ENCODE measurements at regions not wholly inside any gene's neighbourhood (a gene's known extent, or its start where the extent isn't known, plus 50 kb on each side); places are given as distances from the start of the nearest gene placed in this dataset.

GRCh38 chr9:129518074-129518473, 102.8 kb downstream of the C9orf50 start:
- Histone ChIP-seq H2BK120ac (ENCODE audit: low read depth, low read length) (no peak overlapping the region), H3K36me3 (ENCODE audit: control insufficient read depth, insufficient read depth, low read length) (no peaks in the 10 kb centered on the region), H3K9me3 (ENCODE audit: control insufficient read depth, insufficient read depth, low read length) (peaks cover 31% of the 10 kb centered on the region), H3K4me3 (ENCODE audit: insufficient read depth, low read depth, low read length) (no peak overlapping the region), H3K14ac (replicated peaks; ENCODE audit: low read depth, low read length) (no peak overlapping the region), H3K23ac (ENCODE audit: low read depth, low read length) (no peak overlapping the region), H4K20me1 (ENCODE audit: insufficient read depth, low read length) (no peaks in the 10 kb centered on the region), H2BK5ac (ENCODE audit: low read depth, low read length, poor library complexity, severe bottlenecking) (no peak overlapping the region), H3K56ac (ENCODE audit: extremely low read depth, insufficient read depth, low read length) (no peak overlapping the region), H4K8ac (ENCODE audit: low read depth in 2 of 2, low read length in 2 of 2) (no peak overlapping the region), H2BK15ac (ENCODE audit: low read depth, low read length) (no peak overlapping the region), H3K9ac (ENCODE audit: low read depth, low read length) (no peak overlapping the region), H4K5ac (ENCODE audit: low read depth, low read length) (no peak overlapping the region), H2AFZ (replicated peaks; ENCODE audit: low read length, poor library complexity) (no peak overlapping the region), H2BK20ac (ENCODE audit: low read depth, low read length) (no peak overlapping the region), H3K79me1 (ENCODE audit: low read depth in 1 of 2, low read length in 2 of 2) (no peaks in the 10 kb centered on the region), H3K27ac (ENCODE audit: insufficient read depth, low read length) (no peak overlapping the region), H2AK9ac (replicated peaks; ENCODE audit: low read depth, low read length, poor library complexity) (no peak overlapping the region), H3K27me3 (ENCODE audit: control insufficient read depth, insufficient read depth, low read length) (no peaks in the 10 kb centered on the region; the same call in 1 of the 2 replicates), H3K4me1 (ENCODE audit: control insufficient read depth, insufficient read depth, low read length) (no peaks in the 10 kb centered on the region), H3K4me2 (ENCODE audit: low read depth, low read length) (no peak overlapping the region), H3K4ac (ENCODE audit: low read depth, low read length) (no peak overlapping the region), H3K18ac (ENCODE audit: low read depth, low read length) (no peak overlapping the region), H3K9me1 (ENCODE audit: insufficient read depth, low read length) (no peaks in the 10 kb centered on the region), H2AK5ac (ENCODE audit: low read depth, low read length) (no peak overlapping the region), H4K91ac (ENCODE audit: insufficient read depth, low read depth, low read length) (no peak overlapping the region)
- intact Hi-C loops (cut with micrococcal nuclease) (no loop called here), dilution Hi-C loops (cut with HindIII; ENCODE audit: low sequenced_read_pairs, unreplicated experiment) (no loop called here), in situ Hi-C loops (cut with MboI; ENCODE audit: low sequenced_read_pairs) (no loop called here)
- BruUV-seq (replicated peaks) = no TSS peak
- ATAC-seq (ENCODE audit: low read depth) (no peak), DNase-seq (no peak)
- no peak for TF ChIP-seq BHLHE40 (IDR thresholded peaks at IDR 0.05; ENCODE audit: low read depth, low read length)
- CTCF ChIA-PET = no interaction called here
- POLR2A ChIA-PET (ENCODE audit: unreplicated experiment) = no interaction called here
